ENCODE measurements at regions not wholly inside any gene's neighbourhood (a gene's known extent, or its start where the extent isn't known, plus 50 kb on each side); places are given as distances from the start of the nearest gene placed in this dataset.
"Not testable (repeated sequence)": the region's sequence is repeated elsewhere in the genome, so short reads cannot be mapped to it uniquely, and the experiment has no call there.

DNA sequence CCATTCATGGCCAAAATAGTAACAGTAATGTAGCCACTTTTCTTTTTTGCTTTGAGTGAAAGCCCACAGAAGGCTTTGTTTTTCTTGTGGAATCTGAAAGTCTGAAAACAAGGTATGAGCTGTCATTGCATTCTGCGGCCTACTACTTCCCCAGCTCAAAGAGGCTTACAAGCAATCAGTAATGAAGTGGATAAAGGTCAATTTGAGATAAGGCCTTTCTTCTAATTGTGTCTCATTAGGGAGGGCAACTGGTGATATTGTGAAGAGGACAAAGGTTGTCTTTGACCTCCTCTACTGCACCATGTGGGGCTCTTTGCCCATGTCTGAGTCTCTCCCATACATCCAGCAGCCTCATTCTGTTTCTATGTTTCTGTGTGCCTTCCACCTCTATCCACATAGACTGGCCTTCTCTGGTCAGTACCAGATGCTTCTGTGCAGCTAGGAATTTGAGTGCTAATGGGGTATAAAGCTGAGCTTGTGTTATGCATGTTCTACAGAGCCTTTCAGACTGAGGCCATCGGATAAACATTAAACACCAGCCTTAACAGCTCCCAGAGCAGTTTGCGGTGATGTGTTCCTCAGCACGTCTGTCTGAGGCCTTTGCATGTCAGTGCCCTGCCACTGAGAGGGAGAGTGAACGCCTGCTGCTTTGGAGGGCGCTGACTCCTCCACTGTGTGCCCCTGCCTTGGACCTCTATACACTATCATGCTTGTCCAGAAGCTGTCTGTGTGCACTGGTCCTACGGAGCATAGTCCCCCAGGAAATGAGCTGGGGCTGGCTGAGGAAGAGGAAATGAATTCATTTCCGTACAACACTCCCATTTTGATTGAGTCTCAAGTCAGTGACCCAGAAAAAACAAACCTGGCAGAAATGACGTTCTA lies 80.2 kb downstream of the SH2D1A start:
- Mint-ChIP-seq H3K4me1 (ENCODE audit: low read depth) (no peaks in the 10 kb centered on the region), H3K36me3 (ENCODE audit: low read depth) (no peaks in the 10 kb centered on the region), H3K27me3 (ENCODE audit: low read depth) (no peaks in the 10 kb centered on the region), H3K27ac (no peak overlapping the region), H3K9me3 (no peaks in the 10 kb centered on the region), H3K4me3 (ENCODE audit: low read depth) (no peak overlapping the region)
- intact Hi-C loops (cut with micrococcal nuclease): no loop called here
- DNase-seq (ENCODE audit: low spot score): no peak

DNA sequence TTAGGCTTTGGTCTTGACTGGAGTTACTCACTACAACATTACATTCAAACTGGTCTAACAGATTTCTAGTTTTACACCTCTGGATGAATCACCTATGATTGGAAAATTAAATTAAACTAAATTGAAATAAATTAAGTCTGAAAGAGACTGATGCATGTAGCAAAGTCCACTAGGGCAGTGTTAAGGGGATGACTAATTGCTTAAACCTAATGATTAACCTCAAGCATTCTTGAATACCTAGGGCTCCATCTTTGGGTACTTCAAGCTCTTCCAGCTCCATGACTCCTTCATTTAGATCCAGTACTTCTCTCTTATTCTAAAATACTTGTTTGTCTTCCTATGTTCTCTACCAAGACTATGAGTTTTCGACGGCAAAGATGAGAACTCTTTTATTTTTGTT lies 86.8 kb downstream of the SH2D1A start:
- DNase-seq (ENCODE audit: low spot score): no peak
- Mint-ChIP-seq H3K4me3 (ENCODE audit: low read depth) (no peak overlapping the region), H3K27me3 (ENCODE audit: low read depth) (no peaks in the 10 kb centered on the region), H3K36me3 (ENCODE audit: low read depth) (no peaks in the 10 kb centered on the region), H3K9me3 (no peaks in the 10 kb centered on the region), H3K27ac (no peak overlapping the region), H3K4me1 (ENCODE audit: low read depth) (no peaks in the 10 kb centered on the region)
- intact Hi-C loops (cut with micrococcal nuclease): no loop called here

DNA sequence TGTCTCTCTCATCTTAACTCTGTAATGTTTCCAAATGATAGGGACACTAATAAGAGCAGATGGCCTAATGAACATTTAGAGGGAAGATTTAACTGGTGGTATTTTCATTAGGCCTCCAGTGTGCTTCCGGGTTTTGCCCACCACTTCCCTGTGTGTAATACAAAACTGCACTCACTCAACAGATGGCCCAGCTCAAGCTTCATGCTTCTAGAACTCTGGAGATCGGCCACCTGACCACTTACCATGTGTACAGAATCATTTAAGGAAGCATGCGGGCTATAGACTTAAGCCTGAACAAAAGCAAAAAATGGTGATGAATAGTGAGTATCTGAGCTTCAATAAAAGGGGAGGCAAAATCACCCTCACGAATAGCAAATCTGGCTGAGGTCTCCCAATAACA lies 89.3 kb downstream of the SH2D1A start:
- no peak overlapping the region for H3K27ac Mint-ChIP-seq
- no peaks in the 10 kb centered on the region for H3K27me3 Mint-ChIP-seq (ENCODE audit: low read depth)
- intact Hi-C loops (cut with micrococcal nuclease): no loop called here
- no peaks in the 10 kb centered on the region for H3K9me3 Mint-ChIP-seq
- no peak for DNase-seq (ENCODE audit: low spot score)
- no peak overlapping the region for H3K4me3 Mint-ChIP-seq (ENCODE audit: low read depth)
- H3K36me3 Mint-ChIP-seq (ENCODE audit: low read depth): no peaks in the 10 kb centered on the region
- no peaks in the 10 kb centered on the region for H3K4me1 Mint-ChIP-seq (ENCODE audit: low read depth)

DNA sequence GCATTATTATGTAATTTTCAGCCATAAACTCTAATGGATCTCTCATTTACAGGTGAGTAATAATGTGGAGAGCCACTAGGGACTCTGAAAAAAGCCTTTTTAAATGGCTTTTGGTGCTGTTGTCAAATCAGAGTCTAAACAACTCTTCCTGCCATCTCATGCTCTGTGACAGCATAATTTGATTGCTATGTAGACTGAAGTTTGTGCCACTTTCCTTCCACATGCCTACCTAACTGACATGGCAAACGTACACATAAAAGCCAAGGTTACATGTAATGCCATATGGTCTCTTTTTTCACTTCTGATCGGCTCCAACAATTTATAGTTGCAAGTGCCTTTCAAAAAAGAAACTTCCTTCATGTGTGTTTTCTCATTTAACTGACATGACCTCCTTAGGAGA lies 94.3 kb downstream of the SH2D1A start:
- Mint-ChIP-seq H3K4me3 (ENCODE audit: low read depth) (no peak overlapping the region), H3K9me3 (no peaks in the 10 kb centered on the region), H3K4me1 (ENCODE audit: low read depth) (peaks cover 7% of the 10 kb centered on the region), H3K27ac (no peak overlapping the region), H3K27me3 (ENCODE audit: low read depth) (no peaks in the 10 kb centered on the region), H3K36me3 (ENCODE audit: low read depth) (no peaks in the 10 kb centered on the region)
- DNase-seq (ENCODE audit: low spot score): no peak
- intact Hi-C loops (cut with micrococcal nuclease): no loop called here

DNA sequence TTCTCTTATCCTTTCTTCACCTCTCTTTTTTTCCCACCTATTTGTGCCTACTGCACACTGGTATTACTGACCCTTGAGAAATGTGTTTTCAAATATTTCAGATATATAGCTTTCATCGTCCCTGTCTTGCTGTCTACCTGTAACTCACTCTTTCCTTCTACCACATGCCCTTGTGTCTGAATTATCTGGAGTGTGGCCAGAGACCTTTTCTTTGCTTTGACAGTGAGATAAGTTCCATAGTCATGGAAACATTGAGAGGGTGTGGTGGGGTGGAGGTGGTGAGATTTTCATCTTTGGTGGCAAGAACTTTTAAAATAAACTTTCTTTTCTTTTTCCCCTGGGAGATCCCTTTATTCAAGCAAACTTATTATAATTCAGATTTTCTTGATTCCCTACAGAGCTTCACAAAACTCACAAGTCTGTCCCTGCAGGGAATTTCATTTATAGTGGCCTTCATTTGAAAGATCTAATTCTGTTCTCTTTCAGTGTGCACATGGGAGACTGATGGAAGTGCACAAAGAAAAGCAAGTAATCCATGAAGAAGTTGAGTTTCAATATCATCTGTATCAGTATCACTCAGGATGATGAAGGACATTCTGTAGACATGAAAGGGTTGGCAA lies 95.7 kb downstream of the SH2D1A start:
- intact Hi-C loops (cut with micrococcal nuclease): no loop called here
- no peaks in the 10 kb centered on the region for H3K27me3 Mint-ChIP-seq (ENCODE audit: low read depth)
- no peak overlapping the region for H3K4me3 Mint-ChIP-seq (ENCODE audit: low read depth)
- H3K36me3 Mint-ChIP-seq (ENCODE audit: low read depth): no peaks in the 10 kb centered on the region
- H3K4me1 Mint-ChIP-seq (ENCODE audit: low read depth): peaks cover 7% of the 10 kb centered on the region
- H3K9me3 Mint-ChIP-seq: no peaks in the 10 kb centered on the region
- no peak for DNase-seq (ENCODE audit: low spot score)
- H3K27ac Mint-ChIP-seq: no peak overlapping the region

DNA sequence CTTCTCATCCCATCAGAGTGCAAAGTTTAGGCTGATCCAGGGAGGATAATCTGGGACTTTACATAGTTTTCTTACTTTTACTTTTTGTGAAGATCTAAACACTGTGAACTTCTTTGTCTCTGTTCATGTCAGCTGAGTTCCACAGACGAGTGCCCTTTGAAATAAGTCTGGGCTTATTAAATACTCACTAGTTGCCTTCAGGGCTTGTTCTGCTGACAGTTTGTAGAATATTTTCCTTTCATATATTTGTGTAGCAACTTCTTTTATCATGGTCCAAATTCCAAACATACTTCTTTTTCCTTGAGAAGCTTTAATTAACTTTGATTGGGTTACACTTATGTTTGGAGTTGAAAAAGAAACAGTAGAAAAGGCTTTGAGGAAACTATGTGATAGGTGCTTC lies 109.6 kb downstream of the SH2D1A start:
- Mint-ChIP-seq H3K27me3 (ENCODE audit: low read depth) (peaks cover 3% of the 10 kb centered on the region), H3K4me1 (ENCODE audit: low read depth) (no peaks in the 10 kb centered on the region), H3K36me3 (ENCODE audit: low read depth) (no peaks in the 10 kb centered on the region), H3K4me3 (ENCODE audit: low read depth) (no peak overlapping the region), H3K9me3 (no peaks in the 10 kb centered on the region), H3K27ac (no peak overlapping the region)
- intact Hi-C loops (cut with micrococcal nuclease): no loop called here
- DNase-seq (ENCODE audit: low spot score): no peak

DNA sequence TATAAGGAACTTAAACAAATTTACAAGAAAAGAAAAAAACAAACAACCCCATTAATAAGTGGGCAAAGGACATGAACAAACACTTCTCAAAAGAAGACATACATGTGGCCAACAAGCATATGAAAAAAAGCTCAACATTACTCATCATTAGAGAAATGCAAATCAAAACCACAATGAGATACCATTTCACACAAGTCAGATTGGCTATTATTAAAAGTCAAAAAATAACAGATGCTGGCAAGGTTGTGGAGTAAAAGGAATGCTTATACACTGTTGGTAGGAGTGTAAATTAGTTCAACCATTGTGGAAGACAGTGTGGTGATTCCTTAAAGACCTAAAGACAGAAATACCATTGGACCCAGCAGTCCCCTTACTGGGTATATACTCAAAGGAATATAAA lies 113.5 kb downstream of the SH2D1A start:
- intact Hi-C loops (cut with micrococcal nuclease); H3K27ac Mint-ChIP-seq; H3K4me3 Mint-ChIP-seq (ENCODE audit: low read depth); DNase-seq (ENCODE audit: low spot score); H3K36me3 Mint-ChIP-seq (ENCODE audit: low read depth); H3K9me3 Mint-ChIP-seq; H3K27me3 Mint-ChIP-seq (ENCODE audit: low read depth); H3K4me1 Mint-ChIP-seq (ENCODE audit: low read depth): not testable (repeated sequence)

DNA sequence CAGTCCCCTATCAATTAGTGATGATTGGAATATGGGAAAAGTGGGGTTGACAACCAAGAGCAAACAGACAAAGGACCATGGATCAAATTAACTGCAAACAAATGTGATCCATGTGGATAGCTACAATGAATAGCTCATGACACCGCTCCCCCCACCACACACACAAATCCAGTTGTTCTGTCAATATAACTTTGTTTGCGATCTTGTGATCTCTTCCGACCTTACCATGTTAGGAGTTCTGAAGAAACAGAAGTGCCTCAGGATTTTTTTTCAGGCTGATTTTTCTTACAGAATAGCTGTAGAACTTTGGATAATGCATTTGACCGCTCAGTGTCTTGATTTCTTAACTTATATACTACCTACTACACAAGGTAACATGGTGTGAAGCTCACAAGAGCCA lies 116.6 kb downstream of the SH2D1A start:
- Mint-ChIP-seq H3K4me3 (ENCODE audit: low read depth) (no peak overlapping the region), H3K27ac (no peak overlapping the region), H3K9me3 (no peaks in the 10 kb centered on the region), H3K36me3 (ENCODE audit: low read depth) (no peaks in the 10 kb centered on the region), H3K27me3 (ENCODE audit: low read depth) (peaks cover 3% of the 10 kb centered on the region), H3K4me1 (ENCODE audit: low read depth) (no peaks in the 10 kb centered on the region)
- no peak for DNase-seq (ENCODE audit: low spot score)
- intact Hi-C loops (cut with micrococcal nuclease): no loop called here

DNA sequence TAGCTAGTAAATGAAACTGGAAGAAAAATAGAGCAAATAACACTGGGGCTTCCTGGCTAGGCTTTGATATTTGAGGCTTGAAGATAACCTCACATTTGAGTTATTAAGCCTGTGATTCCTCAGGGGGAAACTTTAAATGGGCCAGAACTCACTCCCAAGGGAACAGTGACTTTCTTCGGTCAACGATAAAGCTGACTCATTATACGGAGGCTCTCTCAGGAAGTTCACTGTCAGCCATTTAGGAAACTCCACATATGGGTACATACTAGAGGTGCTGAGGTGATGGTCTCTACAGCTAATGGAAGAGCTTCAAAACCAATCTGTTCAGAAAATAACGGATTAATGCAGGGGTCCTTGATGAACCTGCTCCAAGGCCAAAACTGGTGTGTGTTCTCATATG lies 120.8 kb downstream of the SH2D1A start:
- Mint-ChIP-seq H3K4me1 (ENCODE audit: low read depth) (no peaks in the 10 kb centered on the region), H3K4me3 (ENCODE audit: low read depth) (no peak overlapping the region), H3K36me3 (ENCODE audit: low read depth) (no peaks in the 10 kb centered on the region), H3K27ac (no peak overlapping the region), H3K9me3 (no peaks in the 10 kb centered on the region), H3K27me3 (ENCODE audit: low read depth) (no peaks in the 10 kb centered on the region)
- DNase-seq (ENCODE audit: low spot score): no peak
- intact Hi-C loops (cut with micrococcal nuclease): no loop called here

DNA sequence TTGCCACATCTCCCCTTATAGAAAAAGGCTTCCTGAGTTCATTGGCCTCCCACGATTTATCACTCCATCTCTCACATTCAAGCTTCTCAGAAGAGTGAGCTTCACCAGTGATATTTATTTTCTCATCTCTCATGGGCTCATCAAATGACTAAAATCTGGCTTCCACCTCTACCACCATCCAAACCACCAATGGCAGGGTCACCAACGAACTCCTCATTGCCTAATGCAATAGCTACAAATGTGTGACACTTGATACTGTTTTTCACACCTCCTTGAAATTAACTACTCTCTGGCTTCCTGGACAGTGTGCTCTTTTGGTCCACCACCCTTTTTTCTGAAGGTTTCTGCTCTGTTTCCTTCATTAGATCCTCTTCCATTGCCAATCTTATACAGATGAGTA lies 129.0 kb downstream of the SH2D1A start:
- Mint-ChIP-seq H3K9me3 (no peaks in the 10 kb centered on the region), H3K36me3 (ENCODE audit: low read depth) (no peaks in the 10 kb centered on the region), H3K4me3 (ENCODE audit: low read depth) (no peak overlapping the region), H3K27ac (no peak overlapping the region), H3K27me3 (ENCODE audit: low read depth) (no peaks in the 10 kb centered on the region), H3K4me1 (ENCODE audit: low read depth) (peaks cover 16% of the 10 kb centered on the region)
- intact Hi-C loops (cut with micrococcal nuclease): no loop called here
- no peak for DNase-seq (ENCODE audit: low spot score)

DNA sequence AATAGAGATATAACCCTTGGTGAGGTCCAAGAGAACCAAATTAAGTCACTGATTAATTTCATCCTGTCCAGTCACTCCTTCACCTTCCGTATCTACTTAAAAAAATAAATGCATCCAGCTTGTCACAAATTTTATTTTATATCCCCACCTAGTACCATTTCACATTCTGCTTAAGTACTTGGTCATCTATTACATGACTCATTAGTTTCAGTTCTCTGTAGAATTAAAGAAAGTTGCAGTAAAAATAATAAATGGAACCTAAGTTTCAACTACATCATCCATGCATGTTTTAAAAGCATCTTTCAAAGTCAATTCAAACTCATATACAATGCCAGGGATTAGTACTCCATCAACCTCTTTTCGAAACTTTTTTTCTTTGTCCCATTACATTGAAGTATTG lies 130.2 kb downstream of the SH2D1A start:
- intact Hi-C loops (cut with micrococcal nuclease): no loop called here
- Mint-ChIP-seq H3K27me3 (ENCODE audit: low read depth) (no peaks in the 10 kb centered on the region), H3K9me3 (no peaks in the 10 kb centered on the region), H3K4me3 (ENCODE audit: low read depth) (no peak overlapping the region), H3K27ac (no peak overlapping the region), H3K36me3 (ENCODE audit: low read depth) (no peaks in the 10 kb centered on the region), H3K4me1 (ENCODE audit: low read depth) (peaks cover 16% of the 10 kb centered on the region)
- no peak for DNase-seq (ENCODE audit: low spot score)

DNA sequence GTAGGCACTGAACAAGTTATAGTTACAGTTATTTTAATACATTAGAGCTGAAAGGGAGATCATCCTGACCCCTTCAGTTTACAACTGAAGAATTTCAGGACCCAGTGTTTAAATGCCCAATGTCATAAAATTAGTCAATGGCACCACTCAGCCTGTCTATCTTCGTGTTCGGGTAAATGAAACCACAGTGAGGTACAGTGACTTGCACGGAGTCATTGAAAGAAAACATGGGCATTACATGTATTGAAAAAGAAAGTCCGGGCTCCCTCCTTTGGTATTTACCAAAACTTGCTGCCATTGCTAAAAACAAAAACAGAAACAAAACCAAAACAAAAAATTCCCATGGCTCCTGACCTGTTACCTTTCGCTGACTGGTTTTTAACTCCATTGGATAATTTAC lies 131.7 kb downstream of the SH2D1A start:
- H3K36me3 Mint-ChIP-seq (ENCODE audit: low read depth): no peaks in the 10 kb centered on the region

DNA sequence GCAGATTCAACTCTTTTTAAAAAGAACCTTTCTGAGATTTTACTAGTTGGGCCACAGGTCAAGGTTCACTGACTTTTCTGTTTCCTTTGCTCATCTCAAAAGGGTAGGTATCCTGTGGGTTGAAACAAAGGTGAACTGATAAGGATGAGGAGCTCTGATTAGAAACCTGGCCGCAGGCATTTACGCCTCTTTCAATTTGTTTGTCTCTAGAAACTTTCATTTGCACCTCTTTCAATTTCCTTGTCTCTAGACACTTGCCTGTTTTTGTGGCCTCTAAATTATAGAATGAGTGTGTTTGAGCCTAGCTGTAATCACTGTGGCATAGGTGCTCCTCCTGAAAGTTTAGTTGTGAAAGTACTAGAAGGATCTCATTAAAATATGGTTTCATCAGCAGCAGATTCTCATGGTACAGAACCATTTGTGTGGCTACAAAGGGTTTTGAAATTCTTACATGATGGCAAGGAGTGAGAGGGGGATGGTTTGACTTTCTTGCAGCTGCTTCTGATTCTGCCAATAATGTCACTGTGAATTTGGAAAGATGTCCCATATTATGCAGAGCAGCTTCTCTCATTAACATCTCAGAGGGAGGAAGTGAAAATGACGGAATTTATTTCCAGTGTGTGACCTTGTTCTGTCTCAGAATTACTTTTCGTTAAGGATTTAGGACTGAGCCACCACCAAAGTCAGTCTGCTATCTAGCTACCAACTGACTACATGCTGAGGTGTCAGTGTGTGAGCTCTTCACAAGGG lies 142.2 kb downstream of the SH2D1A start:
- intact Hi-C loops (cut with micrococcal nuclease): no loop called here
- Mint-ChIP-seq H3K4me1 (ENCODE audit: low read depth) (peaks cover 4% of the 10 kb centered on the region), H3K9me3 (no peaks in the 10 kb centered on the region), H3K36me3 (ENCODE audit: low read depth) (no peaks in the 10 kb centered on the region), H3K4me3 (ENCODE audit: low read depth) (no peak overlapping the region), H3K27ac (no peak overlapping the region), H3K27me3 (ENCODE audit: low read depth) (no peaks in the 10 kb centered on the region)
- DNase-seq (ENCODE audit: low spot score): no peak

More for the DNA sequence above, 131.7 kb downstream of the SH2D1A start:
- no peak overlapping the region for H3K4me3 Mint-ChIP-seq (ENCODE audit: low read depth)
- no peaks in the 10 kb centered on the region for H3K9me3 Mint-ChIP-seq
- H3K27me3 Mint-ChIP-seq (ENCODE audit: low read depth): no peaks in the 10 kb centered on the region
- H3K27ac Mint-ChIP-seq: no peak overlapping the region
- intact Hi-C loops (cut with micrococcal nuclease): no loop called here
- DNase-seq (ENCODE audit: low spot score): no peak
- peaks cover 16% of the 10 kb centered on the region for H3K4me1 Mint-ChIP-seq (ENCODE audit: low read depth)
